Astrocyte of the spinal cord (primary cell): ENCODE measurements at regions not wholly inside any gene's neighbourhood (a gene's known extent, or its start where the extent isn't known, plus 50 kb on each side); places are given as distances from the start of the nearest gene placed in this dataset.

ENCODE experiments used
- DNase-seq: peaks from one replicate; pipeline ENCODE4 v3.0.0; 2011; ENCODE audit warnings: low read depth, low spot score
- H3K4me3 ChIP-seq: 2 replicates; pipeline ENCODE4 v1.5.1; 2011; ENCODE audit warnings: low read depth, mild to moderate bottlenecking, low read length, moderate library complexity
- CTCF ChIP-seq: IDR thresholded peaks from 2 replicates; pipeline ENCODE4 v1.5.1; 2012; ENCODE audit warnings: low read depth, mild to moderate bottlenecking, low read length, inconsistent platforms
- in situ Hi-C: cut with HindIII; loops from 2 replicates; pipeline ENCODE4 v1.10.0; 2017; ENCODE audit warnings: low sequenced_read_pairs

- no peak for TF ChIP-seq CTCF
- H3K4me3 ChIP-seq = no peak overlapping the region
- in situ Hi-C loops = no loop called here
- no peak for DNase-seq
These were observed 168.5 kb downstream of the SLC24A2 start for GRCh38 chr9:19620326-19620725.

- DNase-seq = no peak
- no peak overlapping the region for H3K4me3 ChIP-seq
- no peak for TF ChIP-seq CTCF
- in situ Hi-C loops = no loop called here
These were observed 169.6 kb downstream of the SLC24A2 start for GRCh38 chr9:19619221-19619620.

- DNase-seq = no peak
- no peak overlapping the region for H3K4me3 ChIP-seq
- no peak for TF ChIP-seq CTCF
- in situ Hi-C loops = no loop called here
These were observed 170.0 kb downstream of the SLC24A2 start for GRCh38 chr9:19618816-19619215.

- no peak overlapping the region for H3K4me3 ChIP-seq
- in situ Hi-C loops = no loop called here
- TF ChIP-seq CTCF = no peak
- DNase-seq = no peak
These were observed 173.7 kb downstream of the SLC24A2 start for GRCh38 chr9:19615036-19615624.

- no peak for TF ChIP-seq CTCF
- H3K4me3 ChIP-seq = no peak overlapping the region
- in situ Hi-C loops = no loop called here
- DNase-seq = no peak
These were observed 174.5 kb downstream of the SLC24A2 start for GRCh38 chr9:19614294-19614693.

- in situ Hi-C loops = no loop called here
- no peak for DNase-seq
- no peak for TF ChIP-seq CTCF
- H3K4me3 ChIP-seq = no peak overlapping the region
These were observed 188.3 kb downstream of the SLC24A2 start for GRCh38 chr9:19600538-19600937.

GRCh38 chr9:19598722-19599121 lies 189.9 kb downstream of the ACER2 start:
- no peak for TF ChIP-seq CTCF
- H3K4me3 ChIP-seq = no peak overlapping the region
- in situ Hi-C loops = no loop called here
- DNase-seq = no peak
